HG03175 (cell line): ENCODE measurements at regions not wholly inside any gene's neighbourhood (a gene's known extent, or its start where the extent isn't known, plus 50 kb on each side); places are given as distances from the start of the nearest gene placed in this dataset.
"Not testable (repeated sequence)": the region's sequence is repeated elsewhere in the genome, so short reads cannot be mapped to it uniquely, and the experiment has no call there.

Experiments
- ATAC-seq: cut with Tn5 transposase; IDR thresholded peaks from one replicate; pipeline ENCODE4 v1.9.1; 2021; ENCODE audit warnings: mild to moderate bottlenecking, moderate library complexity; ENCODE audit not compliant: unreplicated experiment

- ATAC-seq, result not testable (repeated sequence)
Measured at GRCh38 chr15:20105011-20105990, 436.3 kb downstream of the GOLGA6L6 start.

- ATAC-seq, result not testable (repeated sequence)
Measured at GRCh38 chr15:20104551-20104950, 437.0 kb downstream of the GOLGA6L6 start.

- ATAC-seq, result not testable (repeated sequence)
Measured at GRCh38 chr15:20102862-20103261, 438.7 kb downstream of the GOLGA6L6 start.

GRCh38 chr15:20102209-20102608 is 439.4 kb downstream of the GOLGA6L6 start:
- not testable (repeated sequence) for ATAC-seq

- ATAC-seq, result not testable (repeated sequence)
Measured at GRCh38 chr15:20101281-20101680, 440.3 kb downstream of the GOLGA6L6 start.

- ATAC-seq, result not testable (repeated sequence)
Measured at GRCh38 chr15:20100604-20101270, 440.9 kb downstream of the GOLGA6L6 start.

GRCh38 chr15:20095699-20096303 is 445.8 kb downstream of the GOLGA6L6 start:
- not testable (repeated sequence) for ATAC-seq

- ATAC-seq, result not testable (repeated sequence)
Measured at GRCh38 chr15:20089541-20089940, 452.1 kb downstream of the GOLGA6L6 start.

- not testable (repeated sequence) for ATAC-seq
Measured at GRCh38 chr15:20084026-20084425, 457.6 kb downstream of the GOLGA6L6 start.

GRCh38 chr15:20074082-20074481 is 467.5 kb downstream of the GOLGA6L6 start:
- not testable (repeated sequence) for ATAC-seq

- not testable (repeated sequence) for ATAC-seq
Measured at GRCh38 chr15:20069043-20069442, 472.6 kb downstream of the GOLGA6L6 start.

GRCh38 chr15:20066173-20066572 is 475.4 kb downstream of the GOLGA6L6 start:
- ATAC-seq, result not testable (repeated sequence)

- not testable (repeated sequence) for ATAC-seq
Measured at GRCh38 chr15:20065508-20065907, 476.1 kb downstream of the GOLGA6L6 start.

- ATAC-seq, result not testable (repeated sequence)
Measured at GRCh38 chr15:20063167-20063566, 478.4 kb downstream of the GOLGA6L6 start.

- ATAC-seq, result not testable (repeated sequence)
Measured at GRCh38 chr15:20060838-20061237, 480.8 kb downstream of the GOLGA6L6 start.

GRCh38 chr15:20056871-20057270 is 484.7 kb downstream of the GOLGA6L6 start:
- not testable (repeated sequence) for ATAC-seq

GRCh38 chr15:20055921-20056320 is 485.7 kb downstream of the GOLGA6L6 start:
- not testable (repeated sequence) for ATAC-seq

- not testable (repeated sequence) for ATAC-seq
Measured at GRCh38 chr15:20048189-20048588, 493.4 kb downstream of the GOLGA6L6 start.

- ATAC-seq, result not testable (repeated sequence)
Measured at GRCh38 chr15:20045165-20045564, 496.4 kb downstream of the GOLGA6L6 start.

- ATAC-seq, result not testable (repeated sequence)
Measured at GRCh38 chr15:20040691-20041090, 500.9 kb downstream of the GOLGA6L6 start.

GRCh38 chr15:20025040-20025439 is 516.6 kb downstream of the GOLGA6L6 start:
- not testable (repeated sequence) for ATAC-seq
